HS-5 (cell line): ENCODE measurements at regions not wholly inside any gene's neighbourhood (a gene's known extent, or its start where the extent isn't known, plus 50 kb on each side); places are given as distances from the start of the nearest gene placed in this dataset.
"Not testable (repeated sequence)": the region's sequence is repeated elsewhere in the genome, so short reads cannot be mapped to it uniquely, and the experiment has no call there.

Experiments
- DNase-seq: peaks from one replicate; pipeline ENCODE4 v3.0.0-alpha.2; 2012; ENCODE audit warnings: low read depth

DNA sequence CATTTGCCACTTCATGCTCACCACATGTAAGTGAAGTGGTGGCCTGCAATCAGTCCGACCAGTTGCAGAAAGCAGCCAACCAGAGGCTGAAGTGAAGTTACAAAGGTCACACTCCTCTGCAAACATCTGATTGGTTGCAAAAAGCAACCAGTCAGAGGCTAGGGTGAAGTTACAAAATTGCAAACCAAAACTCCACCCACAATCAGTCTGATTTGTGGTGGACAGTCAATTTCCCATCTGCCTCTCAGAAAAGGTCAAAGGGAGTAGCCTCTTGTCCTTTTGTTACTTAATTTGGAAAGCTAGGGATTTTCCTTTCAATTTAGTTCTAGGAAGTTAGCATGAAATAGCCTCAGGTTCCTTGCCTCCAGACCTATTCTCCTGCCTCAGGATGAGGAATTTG lies 185.0 kb downstream of the UXS1 start:
- DNase-seq, result no peak

DNA sequence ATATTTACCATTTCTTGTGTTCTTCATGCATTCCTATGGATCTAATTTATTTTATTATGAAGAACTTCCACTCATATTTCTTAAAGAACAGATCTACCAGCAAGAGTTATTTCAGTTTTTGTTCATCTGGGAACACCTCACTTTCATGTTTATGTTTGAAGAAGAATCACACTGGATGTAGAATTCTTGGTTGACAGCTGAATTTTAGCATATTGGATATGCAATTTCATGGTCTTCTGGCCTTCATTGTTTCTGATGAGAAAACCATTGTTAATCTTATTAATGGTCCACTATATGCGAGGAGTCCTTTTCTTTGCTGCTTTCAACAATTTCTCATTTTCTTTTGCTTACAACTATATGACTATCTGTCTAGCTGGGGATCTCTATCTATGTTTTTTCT lies 189.2 kb downstream of the UXS1 start:
- no peak for DNase-seq

- no peak for DNase-seq
These were observed 194.7 kb downstream of the UXS1 start for GRCh38 chr2:105999211-105999989.

GRCh38 chr2:105997711-105998110 lies 196.4 kb downstream of the UXS1 start:
- no peak for DNase-seq

DNA sequence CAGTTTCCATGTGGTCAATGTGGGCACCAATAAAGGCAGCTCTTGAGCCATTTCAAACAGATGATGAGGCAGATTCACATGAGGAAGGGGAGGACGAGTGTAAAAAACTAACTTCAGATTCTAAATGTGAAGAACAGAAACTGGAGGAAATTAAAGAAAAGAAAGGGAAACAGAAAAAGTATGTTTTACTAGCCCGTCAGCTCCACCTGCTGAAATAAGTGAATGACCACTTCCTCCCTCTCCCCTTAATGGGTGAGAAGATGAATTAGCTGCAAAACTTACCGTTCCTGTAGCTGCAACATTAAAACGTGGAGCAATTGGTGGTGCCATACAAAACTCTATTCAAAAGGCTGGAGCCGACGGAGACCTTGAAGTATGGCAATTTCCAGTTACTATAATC lies 203.5 kb downstream of the UXS1 start:
- DNase-seq, result no peak

DNA sequence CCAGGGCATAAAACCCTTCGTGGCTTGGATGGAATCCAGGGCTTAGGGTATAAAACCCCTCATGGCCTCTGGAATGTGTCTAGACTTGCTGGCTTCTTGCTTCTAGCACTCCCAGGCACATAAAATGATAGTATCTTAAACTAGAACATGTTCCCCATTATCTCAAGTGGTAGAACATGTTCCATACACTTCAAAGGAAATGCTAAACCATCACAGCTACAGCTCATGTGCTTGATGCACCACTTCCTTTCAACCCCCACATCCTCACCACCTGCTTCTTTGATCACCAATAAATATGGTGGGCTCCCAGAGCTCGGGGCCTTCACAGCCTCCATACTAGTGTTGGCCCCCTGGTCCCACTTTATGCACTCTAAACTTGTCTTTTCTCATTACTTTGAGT lies 204.3 kb downstream of the UXS1 start:
- DNase-seq, result not testable (repeated sequence)

DNA sequence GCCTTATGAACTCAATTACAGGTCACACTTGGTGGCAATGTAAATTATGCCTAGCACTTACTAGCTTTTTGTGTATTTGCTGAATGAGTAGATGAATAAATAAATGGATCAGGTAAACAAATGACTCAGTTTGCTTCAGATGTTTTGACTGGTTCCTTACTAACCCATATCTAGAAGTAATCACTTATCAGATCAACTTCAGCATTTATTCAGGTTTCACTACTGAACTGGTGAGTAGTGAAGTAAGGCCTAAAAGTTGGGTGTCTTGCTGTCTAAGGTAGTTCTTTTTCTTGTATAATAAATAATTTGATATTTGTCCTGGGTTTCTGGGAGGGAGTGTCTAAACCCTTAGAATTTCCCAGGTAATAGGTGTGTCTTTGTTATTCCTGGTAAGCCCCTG lies 205.0 kb downstream of the UXS1 start:
- no peak for DNase-seq

GRCh38 chr2:105977807-105978206 lies 216.3 kb downstream of the UXS1 start:
- peak; percentile 1 for DNase-seq

DNA sequence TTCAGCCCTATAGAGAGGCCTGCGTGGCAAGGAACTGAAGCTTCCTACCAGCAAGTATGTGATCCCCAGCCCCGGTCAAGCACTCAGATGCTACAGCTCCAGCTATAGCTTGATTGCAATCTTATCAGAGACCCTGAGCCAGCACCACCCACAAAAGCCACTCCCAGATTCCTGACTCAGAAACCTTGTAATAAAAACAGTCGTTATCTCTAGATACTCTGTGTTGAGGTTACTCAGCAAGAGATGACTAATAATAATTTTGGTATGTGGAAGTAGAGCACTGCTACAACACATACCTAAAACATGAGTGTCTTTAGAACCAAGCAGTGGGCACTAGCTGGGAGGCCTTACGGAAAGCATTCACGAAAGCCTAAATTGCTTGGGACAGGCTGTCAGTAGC lies 216.9 kb downstream of the UXS1 start:
- peak; percentile 73 for DNase-seq

DNA sequence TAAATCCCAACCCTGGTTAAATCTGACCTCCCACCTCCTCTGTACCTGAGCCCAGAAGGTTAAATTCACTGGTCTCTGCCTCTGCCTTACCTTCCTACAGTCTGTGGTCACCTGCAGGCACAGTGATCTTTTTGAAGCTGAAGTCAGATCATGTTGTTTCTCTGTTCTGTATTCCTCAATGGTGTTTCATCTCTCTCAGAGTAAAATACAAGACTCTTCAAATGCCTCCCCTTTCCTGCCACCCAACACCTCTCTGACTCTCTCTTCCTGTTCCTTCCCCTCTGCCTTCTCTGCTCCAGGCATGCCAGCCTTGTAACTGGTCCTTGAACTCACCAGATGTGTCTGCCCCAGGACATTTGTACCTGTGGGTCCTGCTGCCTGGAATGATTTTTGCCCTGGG lies 219.3 kb downstream of the UXS1 start:
- no peak for DNase-seq

- no peak for DNase-seq
These were observed 221.2 kb downstream of the UXS1 start for GRCh38 chr2:105972927-105973326.

DNA sequence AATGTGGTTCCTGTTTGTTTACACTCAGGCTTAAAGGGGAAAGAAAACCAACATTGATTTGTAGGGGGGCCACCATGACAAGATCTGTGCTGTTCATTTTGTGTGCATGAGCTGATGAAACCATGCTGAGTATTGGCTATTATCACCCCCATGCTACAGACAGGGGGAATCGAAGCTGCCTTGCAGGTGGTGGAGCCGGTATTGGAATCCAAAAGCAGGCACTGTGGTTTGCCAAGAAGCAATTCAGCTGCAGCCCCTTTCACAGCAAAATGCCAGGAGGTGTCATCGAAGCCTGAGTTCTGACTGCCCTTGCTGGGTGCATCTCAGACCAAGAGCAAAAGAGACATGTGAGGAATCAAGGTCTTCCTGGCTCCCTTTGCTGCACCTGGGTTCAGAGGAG lies 221.9 kb downstream of the UXS1 start:
- DNase-seq, result no peak

GRCh38 chr2:105969552-105969951 lies 224.5 kb downstream of the UXS1 start:
- no peak for DNase-seq

DNA sequence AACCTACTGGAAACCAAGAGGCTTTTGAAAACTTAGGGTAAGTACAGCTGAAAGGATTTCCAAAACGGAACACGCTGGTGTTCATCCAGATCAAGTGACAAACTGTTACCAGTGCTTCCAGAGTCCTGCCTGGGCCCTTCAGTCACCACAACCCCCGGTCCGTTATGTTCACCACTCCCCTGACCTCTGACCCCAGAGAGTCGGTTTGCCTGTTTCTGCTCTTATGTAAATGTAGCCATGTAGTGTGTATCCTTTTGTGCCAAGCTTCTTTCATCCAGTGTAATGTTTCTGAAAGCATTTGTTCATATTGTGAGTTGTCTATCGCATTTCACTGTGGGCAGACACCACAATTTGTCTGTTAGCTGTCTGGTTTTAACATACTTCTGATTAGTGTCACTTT lies 217.5 kb downstream of the NCK2 start:
- no peak for DNase-seq

- DNase-seq, result no peak
These were observed 217.0 kb downstream of the NCK2 start for GRCh38 chr2:105961599-105962146.

- DNase-seq, result no peak
These were observed 214.6 kb downstream of the NCK2 start for GRCh38 chr2:105959357-105959756.

GRCh38 chr2:105954891-105955290 lies 210.2 kb downstream of the NCK2 start:
- no peak for DNase-seq

DNA sequence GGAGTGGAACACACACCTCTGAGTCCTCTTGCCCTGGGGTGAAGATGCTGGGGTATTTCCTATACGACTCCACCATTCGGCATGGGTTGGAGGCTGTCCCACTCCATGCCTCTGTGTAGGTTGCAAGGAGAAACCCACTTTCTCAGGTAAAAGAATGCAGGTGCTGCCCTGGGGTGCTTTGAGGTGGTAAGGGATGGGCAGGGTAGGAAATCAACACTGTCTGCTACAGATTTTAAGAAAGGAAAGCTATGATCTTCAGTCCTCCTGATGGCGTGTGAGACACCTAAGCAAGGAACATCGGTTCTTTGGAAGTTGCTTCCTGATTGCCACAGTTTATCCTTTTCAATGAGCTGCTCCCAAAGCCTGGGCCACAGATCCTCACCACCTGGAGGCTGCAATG lies 209.2 kb downstream of the NCK2 start:
- DNase-seq, result no peak

DNA sequence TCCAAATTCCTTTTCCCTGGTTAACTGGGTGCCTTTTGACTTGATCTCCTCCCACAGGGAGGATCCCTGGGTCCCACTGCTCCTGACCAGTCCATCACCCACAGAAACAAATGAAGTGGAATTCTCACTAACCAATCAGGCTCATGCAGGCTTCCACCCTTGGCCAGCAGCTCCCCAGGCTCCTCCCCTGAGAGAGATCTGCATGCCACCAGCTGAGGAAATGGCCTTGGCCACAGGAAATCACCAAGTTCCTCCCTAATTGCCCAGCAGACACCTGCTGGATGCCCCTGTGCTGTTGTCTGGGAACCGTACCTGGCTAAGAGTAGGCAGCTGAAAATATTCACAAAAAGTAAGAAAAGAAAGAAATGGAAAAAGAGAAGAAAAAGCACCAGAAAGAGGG lies 207.4 kb downstream of the NCK2 start:
- DNase-seq, result no peak

DNA sequence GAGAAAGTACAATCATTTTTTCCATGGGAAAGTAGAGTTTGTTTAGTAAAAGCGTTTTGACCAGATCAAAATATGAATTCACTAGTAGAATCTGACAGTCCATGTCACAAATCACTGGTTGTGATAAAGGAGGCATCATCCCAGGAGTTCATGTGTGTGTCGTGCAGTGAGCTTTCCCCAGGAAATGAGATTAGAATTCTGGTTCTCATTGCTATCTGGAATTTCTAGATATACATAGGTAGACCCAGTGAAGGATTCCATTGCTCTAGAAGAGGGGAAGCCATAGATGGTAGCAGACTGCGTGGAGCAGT lies 206.6 kb downstream of the NCK2 start:
- no peak for DNase-seq

DNA sequence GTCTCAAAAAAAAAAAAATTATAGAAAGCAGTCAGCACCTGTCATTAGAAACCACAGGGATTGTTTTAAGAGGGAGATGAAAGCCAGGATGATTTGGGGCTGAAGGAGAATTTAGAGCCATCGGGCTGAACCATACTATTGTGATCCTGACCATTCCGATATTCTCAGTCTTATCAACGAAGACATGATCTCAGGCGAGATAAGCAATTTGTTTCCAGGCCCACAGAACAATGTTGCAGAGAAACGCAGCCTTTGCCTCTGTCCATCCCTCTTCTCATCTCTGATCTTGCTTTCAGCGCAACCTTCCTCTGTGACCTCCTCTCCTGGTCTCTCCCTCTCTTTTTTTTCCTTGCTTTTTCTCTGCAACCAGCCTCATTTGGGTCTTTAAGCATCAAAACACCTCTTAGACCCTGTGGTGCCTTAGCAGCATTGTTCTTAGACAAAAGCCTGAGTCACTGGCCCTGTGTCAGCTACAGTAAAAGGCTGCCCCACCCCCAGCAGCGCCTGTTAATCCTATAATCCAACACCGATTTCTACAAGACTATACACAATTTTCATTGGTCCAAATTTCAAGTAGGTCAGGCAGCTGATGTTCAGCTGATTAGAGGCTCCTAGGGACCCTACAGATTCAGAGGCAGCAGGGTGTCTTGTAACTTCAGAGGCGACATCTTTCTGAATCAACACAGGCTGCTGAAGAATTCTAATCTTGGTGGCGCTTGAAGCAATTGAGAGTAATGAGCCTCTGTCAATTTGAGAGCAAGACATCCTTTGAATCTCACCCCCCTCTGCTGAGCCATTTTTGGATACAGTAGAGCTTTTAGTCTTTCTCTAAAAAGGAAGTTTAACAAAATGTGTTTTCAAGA lies 206.0 kb downstream of the NCK2 start:
- no peak for DNase-seq

DNA sequence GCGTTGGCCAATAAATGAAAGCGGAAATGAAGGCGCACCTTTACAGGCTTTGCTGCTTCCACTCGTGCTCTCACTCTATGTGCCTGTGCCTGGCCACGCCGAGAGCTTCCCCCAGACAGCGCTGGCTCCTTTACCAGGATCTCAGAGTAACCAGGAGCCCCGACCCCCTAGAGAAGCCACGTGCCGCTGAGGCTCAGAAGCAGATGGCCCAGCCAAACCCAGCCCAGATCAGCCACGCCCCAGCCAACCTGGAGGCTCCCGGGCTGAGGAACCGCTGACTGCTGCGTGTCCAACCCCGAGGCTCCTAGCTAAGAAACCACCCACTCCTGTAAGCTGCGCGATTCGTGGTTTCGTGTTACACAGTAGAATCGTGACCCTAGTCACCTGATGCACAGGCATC lies 199.3 kb downstream of the NCK2 start:
- no peak for DNase-seq
